HG02938 (cell line): ENCODE measurements at regions not wholly inside any gene's neighbourhood (a gene's known extent, or its start where the extent isn't known, plus 50 kb on each side); places are given as distances from the start of the nearest gene placed in this dataset.

Experiments used
- ATAC-seq: cut with Tn5 transposase; IDR thresholded peaks from one replicate; pipeline ENCODE4 v1.9.1; 2021; ENCODE audit warnings: mild to moderate bottlenecking, moderate library complexity; ENCODE audit not compliant: unreplicated experiment

- no peak for ATAC-seq
Observed at GRCh38 chr11:116173506-116173905, 599.3 kb downstream of the BUD13 start.

GRCh38 chr11:116172851-116173250 is 599.9 kb downstream of the BUD13 start:
- ATAC-seq, result no peak

GRCh38 chr11:116172156-116172555 is 600.6 kb downstream of the BUD13 start:
- ATAC-seq, result no peak

- ATAC-seq, result no peak
Observed at GRCh38 chr11:116171271-116172140, 601.3 kb downstream of the BUD13 start.

DNA sequence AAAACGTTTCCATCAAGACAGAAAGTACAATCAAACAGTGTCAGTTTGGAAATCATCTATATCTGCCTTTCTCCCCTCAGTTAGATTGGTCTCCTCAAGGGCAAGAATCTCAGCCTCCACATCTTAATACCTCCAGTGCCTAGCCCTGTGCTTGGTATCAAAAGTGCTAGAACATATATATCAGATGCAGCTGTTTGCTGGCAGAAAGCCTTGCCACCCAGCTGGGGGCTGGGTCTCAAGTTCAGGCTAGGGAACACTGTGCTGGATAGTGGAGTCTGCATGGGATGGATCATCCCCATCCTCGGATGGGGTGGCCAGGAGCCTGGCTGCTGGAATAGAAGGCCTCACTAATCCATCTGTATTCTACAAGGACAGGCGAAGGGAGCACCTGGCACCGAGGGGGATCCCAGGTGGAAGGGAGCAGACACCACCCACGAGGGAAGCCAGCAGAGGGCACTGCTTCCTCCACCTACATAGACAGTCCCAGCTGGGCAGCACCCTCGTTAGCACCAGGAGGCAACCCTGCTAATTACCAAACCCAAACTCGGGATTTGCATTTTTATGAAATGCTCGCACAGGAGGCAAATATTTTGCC is 602.2 kb downstream of the BUD13 start:
- no peak for ATAC-seq

DNA sequence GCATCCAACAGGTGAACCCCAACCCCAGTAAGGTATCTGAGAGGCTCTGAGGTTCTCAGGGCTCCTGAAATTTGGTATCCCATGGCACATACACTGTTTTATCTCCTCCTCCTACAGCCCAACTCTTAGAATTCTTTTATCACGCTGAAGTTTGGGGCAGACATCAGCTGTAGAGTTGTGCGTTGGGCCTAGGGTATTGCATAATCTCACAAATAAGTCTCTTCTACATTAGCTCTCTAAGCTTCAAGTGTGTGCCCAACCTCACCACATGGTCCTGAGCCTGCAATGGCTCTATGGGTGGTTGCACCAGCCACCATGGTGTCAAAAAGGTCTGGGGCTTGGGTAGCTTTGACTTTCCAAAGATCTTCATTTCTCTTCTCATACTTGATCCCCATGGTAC is 603.0 kb downstream of the BUD13 start:
- ATAC-seq, result no peak

GRCh38 chr11:116168459-116168787 is 604.4 kb downstream of the BUD13 start:
- ATAC-seq, result no peak

- ATAC-seq, result no peak
Observed at GRCh38 chr11:116167706-116168458, 604.9 kb downstream of the BUD13 start.

- no peak for ATAC-seq
Observed at GRCh38 chr11:116166573-116167465, 606.0 kb downstream of the BUD13 start.

DNA sequence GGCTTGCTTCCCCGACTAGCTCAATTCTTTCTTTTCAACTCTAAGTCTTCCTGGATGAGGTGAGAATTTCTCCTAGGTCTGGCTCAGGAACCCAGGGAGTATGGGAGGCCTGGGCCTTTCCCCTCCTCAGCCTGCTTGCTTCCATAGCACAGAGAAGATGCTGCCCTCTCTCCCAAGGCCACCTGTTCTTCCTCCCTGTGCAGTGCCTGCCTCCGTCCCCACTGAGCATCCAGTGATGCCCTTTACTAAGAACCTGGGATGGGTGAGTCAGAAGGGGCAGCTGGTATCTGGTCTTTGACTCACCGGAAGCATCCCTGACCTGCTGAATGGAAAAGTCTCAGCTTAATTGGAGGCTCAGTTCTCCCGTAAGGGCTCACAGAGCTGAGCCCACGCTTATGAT is 607.9 kb downstream of the BUD13 start:
- ATAC-seq, result no peak

DNA sequence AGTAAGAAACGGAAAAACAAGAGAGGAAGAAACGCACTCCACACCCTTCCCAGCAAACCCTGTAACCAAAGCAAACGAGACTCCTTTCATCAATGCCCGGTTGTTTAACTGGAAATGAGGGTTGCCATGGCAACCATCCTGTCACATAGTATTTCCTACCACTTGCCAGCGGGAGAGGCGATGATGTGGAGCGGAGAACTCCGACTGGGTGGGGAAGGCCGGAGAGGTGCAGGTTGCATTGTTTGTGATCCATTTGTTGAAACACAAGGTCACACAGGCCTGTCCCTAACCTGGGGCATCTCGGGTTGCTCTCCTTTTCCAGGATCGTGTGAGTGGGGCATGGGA is 609.9 kb downstream of the BUD13 start:
- ATAC-seq, result no peak

DNA sequence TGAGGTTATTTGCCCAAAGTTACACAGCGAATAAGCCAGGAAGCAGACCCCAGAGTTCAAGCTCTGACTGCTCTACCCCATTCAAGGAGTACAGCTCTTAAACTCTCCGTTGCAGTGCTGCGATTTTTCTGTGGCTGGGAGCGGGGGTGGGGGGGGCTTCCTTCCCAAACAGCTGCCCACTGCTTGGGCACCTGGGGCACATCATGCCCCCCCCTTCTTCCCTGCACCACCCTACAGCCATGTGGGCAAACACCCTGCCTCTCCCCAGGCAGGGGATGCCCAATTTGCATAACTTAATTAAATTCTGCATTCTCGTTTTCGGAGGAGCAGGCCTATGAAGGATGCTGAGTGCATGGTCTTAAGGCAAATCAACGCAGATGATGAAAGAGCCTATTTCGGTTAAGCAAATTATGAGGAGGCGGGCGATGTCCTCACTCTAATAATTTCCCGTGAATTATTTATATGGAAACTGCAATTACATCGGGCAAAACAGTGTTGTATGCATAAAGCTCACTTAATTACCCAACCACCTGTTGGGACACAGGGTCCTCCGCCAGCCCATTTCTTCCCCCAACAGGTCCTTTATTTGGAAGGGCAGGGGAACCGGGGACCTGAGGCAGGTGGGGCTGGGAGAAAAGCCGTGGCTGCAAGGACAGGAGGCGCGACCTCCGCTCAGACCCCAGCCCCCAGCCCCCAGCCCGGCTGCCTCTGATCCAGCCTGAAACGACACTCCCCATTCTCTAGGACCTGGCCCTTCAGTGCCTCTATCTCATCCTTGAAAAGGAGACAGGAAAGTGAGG is 610.5 kb downstream of the BUD13 start:
- no peak for ATAC-seq

- ATAC-seq, result no peak
Observed at GRCh38 chr11:116148645-116149044, 624.1 kb downstream of the BUD13 start.

DNA sequence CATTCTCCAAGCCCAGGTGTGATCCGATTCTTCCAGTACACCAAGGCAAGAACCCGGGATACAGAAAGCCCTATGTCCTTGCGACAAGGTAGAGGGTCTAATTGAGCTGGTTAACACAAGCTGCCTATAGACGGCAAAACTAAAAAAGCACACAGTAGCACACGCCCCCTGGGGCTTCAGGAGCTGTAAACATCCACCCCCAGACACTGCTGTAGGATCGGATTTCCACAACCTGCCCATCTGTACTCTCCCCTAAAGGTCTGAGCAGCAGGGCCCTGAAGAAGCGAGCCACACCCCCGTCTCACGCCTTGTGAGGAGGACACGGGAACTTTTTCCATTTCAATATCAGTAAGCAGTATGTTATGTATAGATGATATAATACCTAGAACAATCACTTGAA is 624.7 kb downstream of the BUD13 start:
- ATAC-seq, result no peak

- no peak for ATAC-seq
Observed at GRCh38 chr11:116145187-116145865, 627.5 kb downstream of the BUD13 start.

GRCh38 chr11:116144387-116144958 is 628.3 kb downstream of the BUD13 start:
- ATAC-seq, result no peak

DNA sequence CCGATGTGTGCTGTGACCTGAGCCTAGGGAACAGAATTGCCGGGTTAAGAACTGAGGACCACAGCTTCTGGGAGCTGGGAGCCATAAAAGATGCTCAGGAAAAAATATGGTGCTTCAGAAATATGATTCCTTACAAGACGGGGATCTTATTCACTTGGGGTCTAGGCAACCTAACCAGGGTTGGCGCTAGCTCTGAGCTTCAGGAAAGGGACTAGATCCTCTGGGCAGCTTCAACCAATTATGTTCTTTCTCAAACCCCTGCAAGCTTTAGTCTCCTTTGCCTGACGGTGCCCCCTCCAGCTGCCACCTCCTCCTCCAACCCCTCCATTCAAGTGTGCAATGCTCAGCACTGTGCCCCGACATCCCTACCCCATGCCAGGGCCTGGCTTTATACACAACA is 634.1 kb upstream of the CADM1 start:
- no peak for ATAC-seq

- no peak for ATAC-seq
Observed at GRCh38 chr11:116137753-116138152, 633.5 kb upstream of the CADM1 start.

- ATAC-seq, result no peak
Observed at GRCh38 chr11:116136987-116137674, 632.9 kb upstream of the CADM1 start.
